Astrocyte (in vitro differentiated cells and primary cell): ENCODE measurements at regions not wholly inside any gene's neighbourhood (a gene's known extent, or its start where the extent isn't known, plus 50 kb on each side); places are given as distances from the start of the nearest gene placed in this dataset.

Experiments
- CTCF ChIP-seq: IDR thresholded peaks from 2 replicates; pipeline ENCODE4 v1.5.1; 2011; ENCODE audit warnings: low read depth, mild to moderate bottlenecking, inconsistent platforms, low read length, moderate library complexity; ENCODE audit not compliant: insufficient read depth
- EZH2 ChIP-seq: IDR thresholded peaks from 2 replicates; pipeline ENCODE4 v1.6.1; 2012; ENCODE audit warnings: mild to moderate bottlenecking, low read length, inconsistent platforms; ENCODE audit not compliant: insufficient read depth

- TF ChIP-seq CTCF (no peak), EZH2 (no peak)
These were observed 136.8 kb downstream of the ASB1 start for GRCh38 chr2:238563551-238563950.
